Loucy (cell line): ENCODE measurements at regions not wholly inside any gene's neighbourhood (a gene's known extent, or its start where the extent isn't known, plus 50 kb on each side); places are given as distances from the start of the nearest gene placed in this dataset.
"Not testable (repeated sequence)": the region's sequence is repeated elsewhere in the genome, so short reads cannot be mapped to it uniquely, and the experiment has no call there.

Experiments
- H2AFZ ChIP-seq: fragments of 200-600 bp; sonication (generic); 2 replicates; pipeline ENCODE4 v1.6.0; 2016; ENCODE audit warnings: antibody characterized with exemption, mild to moderate bottlenecking, low read length, moderate library complexity
- H3F3A ChIP-seq: fragments of 200-600 bp; 2 replicates; pipeline ENCODE4 v1.6.0; 2016; ENCODE audit warnings: antibody characterized with exemption, low read depth, mild to moderate bottlenecking
- H3K27me3 ChIP-seq: fragments of 200-600 bp; sonication (generic); 2 replicates; pipeline ENCODE4 v1.6.1; 2014; ENCODE audit warnings: low read length, mild to moderate bottlenecking; ENCODE audit not compliant: insufficient read depth, poor library complexity, severe bottlenecking
- H3K36me3 ChIP-seq: fragments of 200-600 bp; sonication (generic); 2 replicates; pipeline ENCODE4 v1.6.1; 2016; ENCODE audit warnings: low read length; ENCODE audit not compliant: insufficient read depth
- H3K4me1 ChIP-seq: fragments of 200-600 bp; sonication (generic); 2 replicates; pipeline ENCODE4 v1.5.1; 2014; ENCODE audit warnings: low read length, mild to moderate bottlenecking; ENCODE audit not compliant: insufficient read depth, poor library complexity, severe bottlenecking
- H3K4me2 ChIP-seq: fragments of 200-600 bp; sonication (generic); 2 replicates; pipeline ENCODE4 v1.6.0; 2014; ENCODE audit warnings: antibody characterized with exemption, low read length, low read depth, mild to moderate bottlenecking; ENCODE audit not compliant: poor library complexity, severe bottlenecking
- H3K4me3 ChIP-seq: fragments of 200-600 bp; sonication (generic); 2 replicates; pipeline ENCODE4 v1.5.1; 2014; ENCODE audit warnings: low read length, mild to moderate bottlenecking, mixed read lengths; ENCODE audit not compliant: poor library complexity, severe bottlenecking
- H3K79me2 ChIP-seq: fragments of 200-600 bp; sonication (generic); 2 replicates; pipeline ENCODE4 v1.6.1; 2014; ENCODE audit warnings: low read length; ENCODE audit not compliant: insufficient read depth
- H3K9ac ChIP-seq: fragments of 200-600 bp; sonication (generic); 2 replicates; pipeline ENCODE4 v1.6.0; 2014; ENCODE audit warnings: mild to moderate bottlenecking, low read depth, low read length, moderate library complexity; ENCODE audit not compliant: poor library complexity, severe bottlenecking
- H3K9me2 ChIP-seq: fragments of 200-600 bp; sonication (generic); replicated peaks from 2 replicates; pipeline ENCODE4 v1.6.1; 2016; ENCODE audit warnings: low read depth, low read length, mixed read lengths
- H3K9me3 ChIP-seq: fragments of 200-600 bp; sonication (generic); 2 replicates; pipeline ENCODE4 v1.6.1; 2014; ENCODE audit warnings: mild to moderate bottlenecking, antibody characterized with exemption, low read length, low read depth; ENCODE audit not compliant: insufficient read depth
- H4K20me1 ChIP-seq: fragments of 200-600 bp; sonication (generic); 2 replicates; pipeline ENCODE4 v1.6.0; 2014; ENCODE audit warnings: antibody characterized with exemption, low read length, mild to moderate bottlenecking; ENCODE audit not compliant: insufficient read depth, poor library complexity, severe bottlenecking
- CTCF ChIP-seq: fragments of 200-600 bp; sonication (generic); conservative IDR thresholded peaks from 2 replicates; pipeline ENCODE4 v1.5.1; 2014; ENCODE audit warnings: mild to moderate bottlenecking, antibody characterized with exemption, low read length
- EZH2phosphoT487 ChIP-seq: fragments of 200-600 bp; IDR thresholded peaks from 2 replicates; pipeline ENCODE4 v1.6.1; 2018; ENCODE audit warnings: antibody characterized with exemption, mild to moderate bottlenecking, moderate library complexity, borderline replicate concordance

GRCh38 chr16:73945631-73946030, 351.0 kb upstream of the PSMD7 start:
- Histone ChIP-seq H3K9ac (no peak overlapping the region), H3K9me2 (no peaks in the 10 kb centered on the region), H3K27me3 (no peaks in the 10 kb centered on the region), H3K4me2 (no peak overlapping the region), H2AFZ (no peak overlapping the region), H3F3A (no peaks in the 10 kb centered on the region), H3K36me3 (no peaks in the 10 kb centered on the region), H3K4me1 (no peaks in the 10 kb centered on the region), H3K79me2 (no peaks in the 10 kb centered on the region), H3K9me3 (no peaks in the 10 kb centered on the region), H4K20me1 (no peaks in the 10 kb centered on the region), H3K4me3 (no peak overlapping the region)
- TF ChIP-seq CTCF: no peak
- no peak for TF ChIP-seq EZH2phosphoT487

- not testable (repeated sequence) for H3K4me3 ChIP-seq, H4K20me1 ChIP-seq
Measured at GRCh38 chr16:73943184-73943583, 353.4 kb upstream of the PSMD7 start.

DNA sequence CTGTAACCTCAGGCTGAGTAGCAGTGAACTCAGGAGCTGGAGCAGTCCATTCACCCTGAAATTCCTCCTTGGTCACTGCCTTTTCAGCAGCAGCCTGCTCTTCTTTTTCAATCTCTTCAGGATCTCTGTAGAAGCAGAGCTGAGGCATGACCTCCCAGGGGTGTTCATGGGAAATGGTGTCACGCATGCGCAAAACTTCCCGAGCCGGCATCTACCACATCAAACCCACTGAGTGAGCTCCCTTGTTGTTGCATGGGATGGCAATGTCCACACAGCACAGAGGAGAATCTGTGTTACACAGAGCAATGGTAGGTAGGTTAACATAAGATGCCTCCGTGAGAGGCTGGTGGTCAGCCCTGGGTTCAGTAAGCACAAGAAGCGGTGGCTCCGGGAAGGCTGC, 355.8 kb upstream of the PSMD7 start:
- H3K9ac ChIP-seq, H3K4me1 ChIP-seq, H3K4me2 ChIP-seq, H4K20me1 ChIP-seq, H2AFZ ChIP-seq, H3K36me3 ChIP-seq, H3F3A ChIP-seq, H3K4me3 ChIP-seq, H3K79me2 ChIP-seq, H3K27me3 ChIP-seq, H3K9me3 ChIP-seq, H3K9me2 ChIP-seq: not testable (repeated sequence)

More at GRCh38 chr16:73943184-73943583, 353.4 kb upstream of the PSMD7 start:
- H3K27me3 ChIP-seq, H3K4me2 ChIP-seq, H3K9me2 ChIP-seq, H3K9me3 ChIP-seq, H3K36me3 ChIP-seq, H3K9ac ChIP-seq, H3K79me2 ChIP-seq, H2AFZ ChIP-seq, H3K4me1 ChIP-seq, H3F3A ChIP-seq: not testable (repeated sequence)

GRCh38 chr16:73923951-73924350, 372.7 kb upstream of the PSMD7 start:
- no peaks in the 10 kb centered on the region for H3K4me1 ChIP-seq
- H3K4me3 ChIP-seq: no peak overlapping the region
- no peak overlapping the region for H2AFZ ChIP-seq
- H3K4me2 ChIP-seq: no peak overlapping the region
- no peaks in the 10 kb centered on the region for H3K27me3 ChIP-seq
- no peaks in the 10 kb centered on the region for H3K9me2 ChIP-seq
- H3K36me3 ChIP-seq: no peaks in the 10 kb centered on the region
- TF ChIP-seq CTCF (no peak), EZH2phosphoT487 (no peak)
- H3K9me3 ChIP-seq: peaks cover 18% of the 10 kb centered on the region
- no peaks in the 10 kb centered on the region for H3F3A ChIP-seq
- H3K9ac ChIP-seq: no peak overlapping the region
- H4K20me1 ChIP-seq: no peaks in the 10 kb centered on the region
- H3K79me2 ChIP-seq: no peaks in the 10 kb centered on the region
